Activated naive CD8-positive, alpha-beta T cell treated with anti-CD3 and anti-CD28 coated beads, Interleukin-2, amount 50 U/mL, for 16 hours (primary cell): ENCODE measurements at regions not wholly inside any gene's neighbourhood (a gene's known extent, or its start where the extent isn't known, plus 50 kb on each side); places are given as distances from the start of the nearest gene placed in this dataset.
"Not testable (repeated sequence)": the region's sequence is repeated elsewhere in the genome, so short reads cannot be mapped to it uniquely, and the experiment has no call there.

Experiments
- DNase-seq: peaks from one replicate; pipeline ENCODE4 v3.0.0-alpha.2; 2020; ENCODE audit warnings: low read depth, low spot score

DNA sequence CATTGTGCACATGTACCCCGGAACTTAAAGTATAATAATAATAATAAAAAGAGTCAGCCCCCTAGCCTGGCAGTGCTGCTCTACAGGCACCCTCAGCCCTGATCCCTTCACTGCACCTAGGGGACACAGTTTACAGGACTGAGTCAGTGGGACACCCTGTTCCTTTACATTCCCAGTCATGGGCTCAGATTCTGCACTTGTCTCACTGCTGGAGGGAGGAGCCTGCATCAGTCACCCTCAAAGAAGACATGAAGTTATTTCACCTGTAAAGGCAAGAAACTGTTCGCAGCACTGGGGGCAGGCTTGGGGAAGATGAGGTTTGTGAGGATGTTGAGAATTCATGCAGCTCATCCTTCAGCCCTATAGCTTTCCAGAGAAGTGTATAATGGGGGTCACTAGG is 50.7 kb upstream of the VPREB1 start:
- DNase-seq: no peak

DNA sequence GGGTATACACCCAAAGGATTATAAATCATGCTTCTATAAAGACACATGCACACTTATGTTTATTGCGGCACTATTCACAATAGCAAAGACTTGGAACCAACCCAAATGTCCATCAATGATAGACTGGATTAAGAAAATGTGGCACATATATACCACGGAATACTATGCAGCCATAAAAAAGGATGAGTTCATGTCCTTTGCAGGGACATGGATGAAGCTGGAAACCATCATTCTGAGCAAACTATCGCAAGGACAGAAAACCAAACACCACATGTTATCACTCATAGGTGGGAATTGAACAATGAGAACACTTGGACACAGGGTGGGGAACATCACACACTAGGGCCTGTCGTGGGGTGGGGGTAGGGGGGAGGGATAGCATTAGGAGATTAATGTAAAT is 51.1 kb upstream of the VPREB1 start:
- DNase-seq: not testable (repeated sequence)

DNA sequence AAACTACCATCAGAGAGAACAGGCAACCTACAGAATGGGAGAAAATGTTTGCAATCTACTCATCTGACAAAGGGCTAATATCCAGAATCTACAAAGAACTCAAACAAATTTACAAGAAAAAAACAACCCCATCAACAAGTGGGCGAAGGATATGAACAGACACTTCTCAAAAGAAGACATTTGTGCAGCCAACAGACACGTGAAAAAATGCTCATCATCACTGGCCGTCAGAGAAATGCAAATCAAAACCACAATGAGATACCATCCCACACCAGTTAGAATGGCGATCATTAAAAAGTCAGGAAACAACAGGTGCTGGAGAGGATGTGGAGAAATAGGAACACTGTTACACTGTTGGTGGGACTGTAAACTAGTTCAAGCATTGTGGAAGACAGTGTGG is 51.6 kb upstream of the VPREB1 start:
- not testable (repeated sequence) for DNase-seq

DNA sequence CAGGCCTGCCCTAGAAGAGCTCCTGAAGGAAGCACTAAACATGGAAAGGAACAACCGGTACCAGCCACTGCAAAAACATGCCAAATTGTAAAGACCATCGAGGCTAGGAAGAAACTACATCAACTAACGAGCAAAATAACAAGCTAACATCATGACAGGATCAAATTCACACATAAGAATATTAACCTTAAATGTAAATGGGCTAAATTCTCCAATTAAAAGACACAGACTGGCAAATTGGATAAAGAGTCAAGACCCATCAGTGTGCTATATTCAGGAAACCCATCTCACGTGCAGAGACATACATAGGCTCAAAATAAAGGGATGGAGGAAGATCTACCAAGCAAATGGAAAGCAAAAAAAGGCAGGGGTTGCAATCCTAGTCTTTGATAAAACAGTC is 54.8 kb upstream of the VPREB1 start:
- DNase-seq: not testable (repeated sequence)

DNA sequence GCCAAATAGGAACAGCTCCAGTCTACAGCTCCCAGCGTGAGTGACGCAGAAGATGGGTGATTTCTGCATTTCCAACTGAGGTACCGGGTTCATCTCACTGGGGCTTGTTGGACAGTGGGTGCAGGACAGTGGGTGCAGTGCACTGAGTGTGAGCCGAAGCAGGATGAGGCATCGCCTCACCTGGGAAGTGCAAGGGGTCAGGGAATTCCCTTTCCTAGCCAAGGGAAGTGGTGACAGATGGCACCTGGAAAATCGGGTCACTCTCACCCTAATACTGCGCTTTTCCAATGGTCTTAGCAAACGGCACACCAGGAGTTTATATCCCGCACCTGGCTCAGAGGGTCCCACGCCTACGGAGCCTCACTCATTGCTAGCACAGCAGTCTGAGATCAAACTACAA is 56.7 kb upstream of the VPREB1 start:
- not testable (repeated sequence) for DNase-seq

DNA sequence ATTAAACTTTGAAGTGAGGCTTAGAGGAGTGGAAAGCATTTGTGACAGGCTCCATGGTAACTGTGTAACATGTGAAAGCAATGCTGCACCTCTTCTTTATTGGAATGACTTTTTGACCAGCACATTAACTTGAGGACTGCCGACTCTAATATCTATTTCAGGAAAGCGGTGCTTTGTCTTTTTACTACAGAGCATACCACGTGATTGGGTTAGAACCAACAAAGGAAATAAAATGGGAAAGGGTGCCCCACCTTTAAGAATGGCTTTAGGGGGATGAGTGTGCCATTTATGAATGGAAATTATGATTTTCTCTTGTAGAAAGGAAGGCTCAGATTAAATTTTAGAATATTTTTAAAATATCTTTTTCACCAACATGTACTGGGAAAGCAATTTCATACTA is 57.3 kb upstream of the VPREB1 start:
- DNase-seq: no peak

DNA sequence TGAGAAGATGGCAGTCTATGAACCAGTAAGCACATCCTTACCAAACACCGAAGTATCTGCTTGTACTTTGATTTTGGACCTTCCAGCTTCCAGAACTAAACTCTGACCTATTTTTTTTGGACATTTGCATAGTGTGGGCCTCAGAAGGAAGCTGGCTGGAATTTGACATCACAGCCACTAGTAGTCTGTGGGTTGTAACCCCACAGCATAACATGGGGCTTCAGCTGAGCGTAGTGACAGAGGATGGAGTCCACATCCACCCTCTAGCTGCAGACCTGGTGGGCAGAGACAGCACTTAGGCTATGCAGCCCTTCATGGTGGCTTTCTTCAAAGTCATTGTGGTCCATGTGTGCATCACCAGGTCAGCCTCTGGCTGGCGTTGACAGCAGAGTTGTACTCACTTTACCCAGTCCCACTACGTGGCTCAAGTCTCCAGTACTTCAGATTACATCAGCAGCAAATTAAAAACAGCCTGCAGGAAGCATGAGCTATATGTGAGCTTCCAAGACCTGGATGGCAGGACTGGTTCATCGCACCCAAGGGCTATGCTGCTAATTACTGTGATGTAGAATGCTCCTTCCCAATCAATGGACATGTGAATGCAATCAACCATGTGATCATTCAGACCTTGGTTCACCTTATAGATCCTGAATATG is 58.6 kb upstream of the VPREB1 start:
- DNase-seq: no peak

DNA sequence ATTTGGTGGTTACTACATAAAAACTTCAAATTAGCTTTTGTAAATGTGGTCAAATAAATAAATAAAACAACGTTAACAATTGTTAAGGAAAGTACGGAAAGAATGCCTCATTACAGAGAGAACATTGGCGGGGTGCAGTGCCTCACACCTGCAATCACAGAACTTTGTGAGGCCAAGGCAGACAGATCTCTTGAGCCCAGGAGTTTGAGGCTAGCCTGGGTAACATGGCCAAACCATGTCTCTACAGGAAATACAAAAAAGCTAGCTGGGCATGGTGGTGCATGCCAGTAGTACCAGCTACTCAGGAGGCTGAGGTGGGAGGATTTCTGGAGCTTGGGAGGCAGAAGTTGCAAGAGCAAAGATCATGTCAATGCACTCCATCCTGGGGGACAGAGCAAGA is 59.4 kb upstream of the VPREB1 start:
- no peak for DNase-seq

DNA sequence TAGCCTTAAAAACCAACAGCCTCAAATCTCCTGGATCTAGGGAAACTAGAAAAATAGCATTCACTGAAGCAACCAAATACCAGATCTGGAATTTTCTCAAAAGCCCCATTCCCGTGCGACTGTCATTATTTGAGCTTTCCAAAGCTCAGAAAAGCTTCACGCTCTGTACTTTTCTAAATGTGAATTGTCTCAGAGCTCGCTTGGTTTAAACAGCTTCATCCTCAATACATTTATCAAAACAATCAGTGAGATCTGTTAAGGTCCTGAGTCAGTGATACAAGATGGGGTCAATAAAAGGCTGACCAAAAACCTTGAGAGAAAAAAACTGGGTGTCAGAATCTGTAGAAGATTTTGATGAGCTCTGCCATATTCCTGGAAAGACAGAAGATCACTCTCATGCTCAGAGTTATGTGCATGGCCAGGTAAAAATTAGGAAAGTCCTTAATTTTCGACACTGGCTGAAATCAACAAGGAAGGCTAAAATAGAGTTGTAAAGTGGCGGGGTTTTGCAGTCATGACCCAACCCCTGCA is 60.2 kb upstream of the VPREB1 start:
- DNase-seq: no peak

DNA sequence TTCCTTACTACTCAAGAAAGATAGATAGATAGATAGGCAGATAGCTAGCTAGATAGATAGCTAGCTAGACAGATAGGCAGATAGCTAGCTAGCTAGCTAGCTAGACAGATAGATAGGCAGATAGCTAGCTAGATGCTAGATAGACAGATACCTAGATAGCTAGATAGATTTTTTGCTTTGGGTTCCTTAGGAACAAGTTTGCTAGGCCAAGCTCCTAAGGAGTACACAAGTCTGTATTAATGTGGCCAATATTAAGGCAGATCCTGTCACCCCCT is 61.7 kb upstream of the VPREB1 start:
- DNase-seq: no peak

DNA sequence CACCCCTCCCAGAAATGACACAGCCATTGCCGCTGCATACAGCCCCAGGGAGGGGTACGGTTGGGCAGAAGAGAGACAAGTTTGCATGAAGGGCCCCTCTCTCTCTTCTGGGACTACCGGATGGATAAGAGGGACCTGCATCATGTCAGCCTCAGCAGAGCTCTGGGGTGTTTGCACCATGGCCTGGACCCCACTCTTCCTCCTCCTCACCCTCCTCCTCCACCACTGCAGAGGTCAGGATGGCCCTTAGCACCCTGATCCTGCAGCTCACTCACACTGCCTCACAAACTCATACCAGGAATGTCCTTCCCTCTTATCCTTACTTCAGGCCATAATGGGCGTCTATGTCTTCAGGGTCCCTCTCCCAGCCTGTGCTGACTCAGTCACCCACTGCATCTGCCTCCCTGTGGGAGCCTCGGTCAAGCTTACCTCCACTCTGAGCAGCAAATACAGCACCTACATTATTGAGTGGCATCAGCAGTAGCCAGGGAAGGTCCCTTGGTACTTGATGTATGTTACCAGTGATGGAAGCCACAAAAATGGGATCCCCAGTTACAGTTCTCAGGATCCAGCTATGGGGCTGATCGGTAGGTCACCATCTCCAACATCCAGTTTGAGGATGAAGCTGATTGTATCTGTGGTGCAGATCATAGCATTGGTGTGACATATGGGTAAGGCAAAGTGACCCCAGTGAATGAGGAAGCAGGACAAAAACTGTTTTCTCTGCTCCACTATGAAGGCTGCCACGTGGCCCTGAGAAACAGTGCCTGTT is 62.2 kb upstream of the VPREB1 start:
- no peak for DNase-seq

DNA sequence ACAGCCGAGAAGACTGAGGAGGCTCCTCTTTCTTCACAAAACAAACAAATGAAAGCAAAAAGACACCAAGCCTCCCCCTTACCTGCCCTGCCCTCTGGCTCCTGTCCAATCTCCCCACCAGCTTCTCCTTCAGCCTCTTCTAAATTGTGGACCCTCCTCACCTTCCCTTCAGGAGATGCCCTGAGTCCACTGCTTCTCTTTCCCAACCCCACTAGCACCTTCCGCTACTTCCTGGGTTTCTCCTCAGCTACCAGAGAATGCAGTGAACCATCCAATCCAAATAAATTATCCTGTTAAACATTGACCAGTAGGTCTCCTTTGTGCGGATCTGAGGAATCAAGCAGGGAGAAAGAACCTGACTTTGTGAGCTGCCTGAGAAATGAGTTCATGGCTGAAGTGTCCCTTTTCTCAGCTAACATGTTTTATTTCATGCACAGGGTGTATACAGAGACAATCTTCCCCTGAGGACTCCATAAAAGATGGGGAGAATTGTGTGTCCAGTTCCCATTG is 63.2 kb upstream of the VPREB1 start:
- DNase-seq: no peak

DNA sequence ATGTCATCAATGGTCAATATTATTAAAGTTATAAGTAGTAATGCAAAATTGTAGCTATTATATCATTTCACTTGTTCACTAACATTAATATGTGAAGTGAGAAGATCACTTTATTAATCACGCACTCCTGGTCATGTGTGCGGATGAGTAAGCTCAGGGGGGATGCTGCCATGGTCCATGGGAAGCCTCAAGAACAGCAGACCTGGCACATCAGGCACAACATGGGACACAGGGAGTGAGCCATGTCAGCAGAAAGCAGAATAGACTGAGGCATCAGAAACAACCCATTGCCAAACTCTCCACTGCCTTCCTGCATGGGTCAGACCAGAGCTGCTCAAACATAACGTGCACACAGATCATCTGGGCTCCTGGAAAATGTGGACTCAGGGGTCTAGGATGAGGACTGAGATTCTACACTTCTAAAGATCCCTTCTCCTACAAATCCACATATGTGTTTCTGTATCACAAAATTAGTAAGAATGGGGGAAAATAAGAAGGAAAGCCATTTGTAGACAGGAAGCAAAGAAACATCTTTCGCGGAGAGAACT is 63.8 kb upstream of the VPREB1 start:
- DNase-seq: no peak

DNA sequence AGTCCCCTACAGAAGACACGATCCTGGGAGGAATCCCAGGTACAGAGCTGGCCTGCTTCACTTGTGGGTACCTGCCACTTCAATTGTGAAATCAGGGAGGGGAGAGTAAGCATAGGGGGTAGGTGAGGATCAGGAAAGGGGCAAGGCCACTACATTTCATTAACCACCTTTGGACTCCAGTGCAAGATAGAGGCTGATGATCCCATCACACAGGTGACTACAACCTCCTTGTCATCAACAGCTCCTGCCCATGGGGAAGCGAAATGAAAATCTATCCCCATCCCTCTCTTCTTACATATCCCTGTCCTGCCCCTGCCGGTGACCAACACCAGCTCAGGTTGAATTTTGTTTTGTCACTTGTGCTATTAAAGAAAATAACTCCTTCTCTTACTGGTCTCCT is 64.7 kb upstream of the VPREB1 start:
- no peak for DNase-seq

DNA sequence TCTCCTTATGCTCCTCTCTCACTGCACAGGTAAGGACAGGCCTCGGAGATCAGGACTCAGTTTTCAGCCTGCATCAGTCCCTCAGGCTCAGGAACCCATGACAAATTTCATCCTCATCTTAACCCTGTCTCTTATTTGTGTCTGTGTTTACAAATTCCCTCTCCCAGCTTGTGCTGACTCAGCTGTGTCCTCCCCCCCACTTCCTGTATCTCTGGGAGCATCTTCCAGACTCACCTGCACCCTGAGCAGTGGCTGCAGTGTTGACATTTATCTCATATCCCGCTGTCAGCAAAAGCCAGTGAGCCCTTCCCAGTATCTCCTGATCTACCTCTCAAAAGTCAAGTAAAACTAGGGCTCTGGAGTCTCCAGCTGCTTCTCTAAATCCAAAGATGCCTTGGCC is 65.6 kb upstream of the VPREB1 start:
- no peak for DNase-seq

DNA sequence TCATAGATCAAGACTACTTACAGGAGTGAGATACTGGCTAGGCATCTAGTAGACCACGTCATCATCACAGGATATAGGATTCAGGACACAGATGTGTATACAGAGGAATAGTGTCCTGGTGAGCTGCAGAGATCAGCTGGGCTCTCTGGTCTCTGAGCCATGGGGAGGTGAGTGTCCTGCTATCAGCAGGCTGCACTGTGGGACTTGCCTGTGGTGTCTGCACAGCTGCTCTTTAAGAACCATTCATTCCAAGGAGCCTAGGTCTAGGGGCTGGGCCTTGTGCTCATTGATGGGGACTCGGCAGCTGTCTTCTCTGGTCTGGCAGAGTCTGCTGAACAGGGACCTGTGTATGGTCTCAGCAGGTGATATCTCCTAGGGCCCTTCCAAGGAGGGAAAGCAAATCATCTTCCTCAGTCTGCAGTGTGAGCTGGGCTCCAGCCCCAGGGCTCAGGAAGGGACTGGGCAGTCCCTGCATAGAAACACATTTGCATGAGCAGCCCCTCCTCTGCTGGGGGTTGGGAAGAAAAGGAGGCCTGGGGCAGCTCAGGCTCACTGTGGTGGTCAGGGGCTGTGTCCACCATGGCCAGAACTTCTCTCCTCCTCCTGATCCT is 66.1 kb upstream of the VPREB1 start:
- no peak for DNase-seq

DNA sequence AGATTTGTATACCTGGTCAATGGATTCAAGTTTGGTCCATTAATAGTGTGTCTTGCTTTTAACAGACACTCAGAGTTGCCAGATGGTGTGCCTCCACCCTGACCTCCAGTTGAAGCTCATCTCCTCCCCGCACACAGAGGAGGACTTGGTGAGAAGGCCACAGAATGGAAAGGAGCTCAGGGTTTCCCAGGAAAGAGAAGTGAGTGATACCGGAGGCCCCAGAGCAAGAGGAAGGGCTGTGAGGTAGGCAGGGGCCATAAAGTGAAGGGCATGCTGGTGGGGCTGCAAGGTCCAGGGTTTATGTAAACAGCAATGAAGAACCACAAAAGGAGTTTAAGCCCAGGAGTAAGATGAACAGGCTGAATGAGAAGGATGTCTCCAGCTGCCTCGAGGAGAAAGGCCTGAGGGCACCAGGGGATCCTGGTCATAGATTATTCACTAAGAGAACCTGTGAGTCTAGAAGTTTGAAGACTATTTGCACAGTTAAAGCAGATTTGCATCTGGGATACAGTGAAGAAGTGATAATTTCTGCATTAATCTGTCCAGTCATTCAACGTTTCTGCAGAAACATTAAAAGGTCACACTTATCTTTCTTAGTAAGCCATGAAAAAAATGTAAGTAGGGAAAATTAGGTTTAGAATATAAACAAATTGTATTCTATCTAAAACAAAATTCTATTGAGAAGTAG is 67.5 kb upstream of the VPREB1 start:
- no peak for DNase-seq

DNA sequence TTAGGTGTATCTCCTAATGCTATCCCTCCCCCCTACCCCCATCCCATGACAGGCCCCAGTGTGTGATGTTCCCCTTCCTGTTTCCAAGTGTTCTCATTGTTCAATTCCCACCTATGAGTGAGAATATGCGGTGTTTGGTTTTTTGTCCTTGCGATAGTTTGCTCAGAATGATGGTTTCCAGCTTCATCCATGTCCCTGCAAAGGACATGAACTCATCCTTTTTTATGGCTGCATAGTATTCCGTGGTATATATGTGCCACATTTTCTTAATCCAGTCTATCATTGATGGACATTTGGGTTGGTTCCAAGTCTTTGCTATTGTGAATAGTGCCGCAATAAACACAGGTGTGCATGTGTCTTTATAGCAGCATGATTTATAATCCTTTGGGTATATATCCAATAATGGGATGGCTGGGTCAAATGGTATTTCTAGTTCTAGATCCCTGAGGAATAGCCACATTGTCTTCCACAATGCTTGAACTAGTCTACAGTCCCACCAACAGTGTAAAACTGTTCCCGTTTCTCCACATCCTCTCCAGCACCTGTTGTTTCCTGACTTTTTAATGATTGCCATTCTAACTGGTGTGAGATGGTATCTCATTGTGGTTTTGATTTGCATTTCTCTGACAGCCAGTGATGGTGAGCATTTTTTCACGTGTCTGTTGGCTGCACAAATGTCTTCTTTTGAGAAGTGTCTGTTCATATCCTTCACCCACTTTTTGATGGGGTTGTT is 71.5 kb upstream of the VPREB1 start:
- not testable (repeated sequence) for DNase-seq

DNA sequence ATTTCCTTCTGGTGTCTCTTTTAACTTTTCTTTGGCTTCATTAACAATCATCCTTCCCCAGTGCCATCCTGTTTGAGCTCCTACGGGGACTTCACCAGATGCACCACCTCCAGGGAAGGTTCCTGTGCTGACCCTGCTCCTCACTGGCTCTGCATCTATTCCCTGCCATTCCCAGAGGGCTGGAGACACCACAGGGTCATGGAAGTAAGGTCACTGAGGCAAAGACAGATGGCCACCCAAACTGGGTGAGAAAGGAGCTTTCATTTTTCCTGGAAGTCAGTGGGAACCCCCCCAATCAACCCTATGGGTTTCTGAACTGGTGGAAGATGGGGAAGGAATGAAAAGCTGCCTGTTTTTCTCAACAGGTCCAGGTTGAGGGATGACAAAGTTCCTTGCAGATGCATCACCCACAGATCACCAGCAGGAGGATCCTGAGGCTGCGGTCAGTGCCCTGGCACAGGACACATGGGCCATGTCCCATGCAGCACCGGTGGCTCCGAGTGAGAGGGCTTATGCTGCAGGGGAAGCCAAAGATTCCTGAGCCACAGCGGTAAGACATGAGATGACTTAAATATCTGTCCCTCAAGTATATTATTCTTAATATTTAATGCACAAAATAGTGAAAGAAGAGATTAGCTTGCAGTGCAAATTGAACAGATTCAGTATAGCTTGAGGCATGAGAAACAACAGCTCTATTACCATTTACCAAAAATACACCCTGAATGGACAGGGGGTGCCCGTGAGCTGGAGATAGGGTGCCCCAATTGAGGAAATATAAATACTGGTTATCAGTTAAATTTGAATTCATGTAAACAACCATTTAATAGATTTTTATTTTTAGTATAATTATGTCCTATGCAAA is 73.0 kb upstream of the VPREB1 start:
- DNase-seq: no peak

DNA sequence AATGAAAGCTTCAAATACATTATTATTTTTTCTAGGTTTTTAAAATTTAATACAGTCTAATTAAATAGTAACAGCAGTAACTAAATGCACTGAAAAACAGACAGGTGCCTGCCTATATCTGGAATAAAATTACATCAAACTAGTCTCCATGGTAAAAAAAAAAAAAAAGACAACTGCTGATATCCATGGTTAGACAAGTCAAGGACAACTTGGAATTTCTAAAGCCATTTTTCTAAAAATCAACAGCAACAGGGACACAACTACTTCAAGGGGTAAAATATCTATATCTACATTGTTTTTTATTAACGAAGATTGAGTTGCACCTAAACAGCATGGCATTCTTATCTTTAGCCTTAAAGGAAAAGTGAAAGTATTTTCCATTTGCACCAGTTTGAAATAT is 74.7 kb upstream of the VPREB1 start:
- DNase-seq: no peak
